Transverse colon (tissue), 4 donors: ENCODE measurements at regions not wholly inside any gene's neighbourhood (a gene's known extent, or its start where the extent isn't known, plus 50 kb on each side); places are given as distances from the start of the nearest gene placed in this dataset.

Experiments used
- CTCF ChIP-seq, 5 experiments: fragments of 200-600 bp in 3 of 5; fragments of 450-650 bp in 2 of 5; sonication (generic) in 3 of 5; IDR thresholded peaks; 1 replicate in 2 of 5; 2 replicates in 3 of 5; pipeline ENCODE4 v1.5.1; 2016 to 2017; ENCODE audit warnings: antibody characterized with exemption in 5 of 5, inconsistent platforms in 3 of 5, mild to moderate bottlenecking in 2 of 5, moderate library complexity in 1 of 5
- EP300 ChIP-seq: sonication (generic); formaldehyde crosslinking; IDR thresholded peaks from one replicate; pipeline ENCODE4 v1.6.1; 2017; ENCODE audit warnings: antibody characterized with exemption, low read depth
- POLR2AphosphoS5 ChIP-seq, 3 donors: sonication (generic); formaldehyde crosslinking; IDR thresholded peaks; one replicate each; pipeline ENCODE4 v1.6.1; 2016; ENCODE audit warnings: antibody characterized with exemption in 3 of 3

DNA sequence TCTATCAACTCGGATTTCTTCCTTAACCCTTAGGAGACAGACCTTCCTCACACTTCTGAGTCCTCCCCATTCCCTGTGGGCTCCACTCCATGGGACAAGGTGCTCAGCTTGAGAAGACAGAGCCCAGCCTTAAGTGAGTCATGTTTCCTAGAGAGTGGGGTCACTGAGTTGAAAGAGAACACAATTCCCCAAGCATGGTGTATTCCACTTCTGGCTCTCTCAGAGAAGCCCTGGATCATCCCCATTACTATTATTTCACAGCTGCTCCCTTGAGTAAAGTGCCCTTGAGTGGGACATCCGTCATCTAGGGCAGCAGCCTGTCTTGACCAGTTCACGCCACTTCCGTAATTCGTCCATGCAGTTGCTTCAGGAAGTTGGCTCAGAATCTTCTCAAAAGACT is 604.8 kb downstream of the BNC2 start:
- TF ChIP-seq EP300 (no peak), CTCF (IDR thresholded peaks at IDR 0.05) (no peak), POLR2AphosphoS5 (IDR thresholded peaks at IDR 0.05) (no peak)
